ENCODE measurements at regions not wholly inside any gene's neighbourhood (a gene's known extent, or its start where the extent isn't known, plus 50 kb on each side); places are given as distances from the start of the nearest gene placed in this dataset.

DNA sequence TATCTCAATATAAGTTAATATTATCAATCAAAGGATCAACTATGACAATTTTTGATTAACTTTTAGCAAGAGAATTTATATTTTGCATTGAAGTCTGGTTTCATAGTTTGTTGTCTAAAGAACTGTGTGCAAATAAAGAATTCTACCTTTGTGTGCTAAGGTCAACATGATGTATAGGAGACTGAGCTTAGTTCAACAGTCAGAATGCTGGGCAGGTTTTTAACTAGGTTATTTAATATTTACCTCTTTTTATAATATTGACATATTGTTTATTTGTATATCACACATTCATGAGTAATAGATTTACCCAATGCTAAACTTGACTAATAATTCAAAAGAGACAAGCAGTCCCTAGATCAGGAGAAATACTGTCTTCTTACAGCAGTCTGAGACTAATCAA, 831.4 kb downstream of the DSC3 start:
- TF ChIP-seq, protein P1, sequence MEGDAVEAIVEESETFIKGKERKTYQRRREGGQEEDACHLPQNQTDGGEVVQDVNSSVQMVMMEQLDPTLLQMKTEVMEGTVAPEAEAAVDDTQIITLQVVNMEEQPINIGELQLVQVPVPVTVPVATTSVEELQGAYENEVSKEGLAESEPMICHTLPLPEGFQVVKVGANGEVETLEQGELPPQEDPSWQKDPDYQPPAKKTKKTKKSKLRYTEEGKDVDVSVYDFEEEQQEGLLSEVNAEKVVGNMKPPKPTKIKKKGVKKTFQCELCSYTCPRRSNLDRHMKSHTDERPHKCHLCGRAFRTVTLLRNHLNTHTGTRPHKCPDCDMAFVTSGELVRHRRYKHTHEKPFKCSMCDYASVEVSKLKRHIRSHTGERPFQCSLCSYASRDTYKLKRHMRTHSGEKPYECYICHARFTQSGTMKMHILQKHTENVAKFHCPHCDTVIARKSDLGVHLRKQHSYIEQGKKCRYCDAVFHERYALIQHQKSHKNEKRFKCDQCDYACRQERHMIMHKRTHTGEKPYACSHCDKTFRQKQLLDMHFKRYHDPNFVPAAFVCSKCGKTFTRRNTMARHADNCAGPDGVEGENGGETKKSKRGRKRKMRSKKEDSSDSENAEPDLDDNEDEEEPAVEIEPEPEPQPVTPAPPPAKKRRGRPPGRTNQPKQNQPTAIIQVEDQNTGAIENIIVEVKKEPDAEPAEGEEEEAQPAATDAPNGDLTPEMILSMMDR (IDR thresholded peaks at IDR 0.05; ENCODE audit: insufficient read depth, low read length, poor library complexity, severe bottlenecking): no peak
- no peak for DNase-seq (ENCODE audit: extremely low read depth, insufficient read length)
- Histone ChIP-seq H3K27me3 (replicated peaks; ENCODE audit: control insufficient read depth, insufficient read depth, low read length) (no peaks in the 10 kb centered on the region), H3K36me3 (ENCODE audit: control insufficient read depth, insufficient read depth, low read length) (no peaks in the 10 kb centered on the region), H3K4me3 (replicated peaks; ENCODE audit: low read depth, low read length) (no peak overlapping the region)

DNA sequence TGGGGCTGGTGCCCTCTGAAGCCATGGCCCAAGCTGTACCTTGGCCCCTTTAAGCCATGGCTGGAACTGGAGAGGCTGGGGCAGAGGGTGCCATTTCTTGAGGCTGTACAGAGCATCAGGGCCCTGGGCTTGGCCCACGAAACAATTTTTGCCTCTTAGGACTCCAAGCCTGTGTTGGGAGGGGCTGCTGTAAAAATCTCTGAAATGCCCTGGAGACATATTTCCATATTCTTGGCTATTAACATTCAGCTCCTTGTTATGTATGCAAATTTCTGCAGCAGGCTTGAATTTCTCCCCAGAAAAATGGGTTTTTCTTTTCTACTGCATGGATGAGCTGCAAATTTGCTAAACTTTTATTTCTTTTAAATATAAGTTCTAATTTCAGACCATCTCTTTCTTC, 834.0 kb downstream of the DSC3 start:
- no peak for DNase-seq (ENCODE audit: extremely low read depth, insufficient read length)
- Histone ChIP-seq H3K4me3 (replicated peaks; ENCODE audit: low read depth, low read length) (no peak overlapping the region), H3K27me3 (replicated peaks; ENCODE audit: control insufficient read depth, insufficient read depth, low read length) (no peaks in the 10 kb centered on the region), H3K36me3 (ENCODE audit: control insufficient read depth, insufficient read depth, low read length) (no peaks in the 10 kb centered on the region)
- TF ChIP-seq, protein P1 (IDR thresholded peaks at IDR 0.05; ENCODE audit: insufficient read depth, low read length, poor library complexity, severe bottlenecking): no peak

- no peak for DNase-seq (ENCODE audit: extremely low read depth, insufficient read length)
These were observed 850.3 kb downstream of the DSC3 start for GRCh38 chr18:30192216-30192615.

DNA sequence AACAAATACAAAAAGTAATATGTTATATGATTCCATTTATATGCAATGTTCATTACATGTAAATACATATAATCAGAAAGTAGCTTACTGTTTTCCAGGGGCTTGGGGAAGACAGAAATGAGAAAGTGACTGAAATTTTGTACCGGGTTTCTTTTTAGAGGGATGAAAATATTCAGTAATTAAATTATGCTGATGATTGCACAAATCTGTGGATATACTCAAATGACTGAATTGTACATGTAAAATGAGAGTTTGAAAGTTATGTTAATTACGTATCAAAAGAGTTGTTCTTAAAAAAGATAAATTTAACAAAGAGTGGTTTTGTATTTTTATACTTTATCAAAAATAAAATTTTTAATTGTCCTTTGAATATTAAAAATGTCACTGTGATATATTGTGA, 856.3 kb downstream of the DSC3 start:
- Histone ChIP-seq H3K27me3 (replicated peaks; ENCODE audit: control insufficient read depth, insufficient read depth, low read length) (no peaks in the 10 kb centered on the region), H3K36me3 (ENCODE audit: control insufficient read depth, insufficient read depth, low read length) (no peaks in the 10 kb centered on the region), H3K4me3 (replicated peaks; ENCODE audit: low read depth, low read length) (no peak overlapping the region)
- no peak for DNase-seq (ENCODE audit: extremely low read depth, insufficient read length)
- TF ChIP-seq, protein P1 (IDR thresholded peaks at IDR 0.05; ENCODE audit: insufficient read depth, low read length, poor library complexity, severe bottlenecking): no peak

More at GRCh38 chr18:30192216-30192615, 850.3 kb downstream of the DSC3 start:
- Histone ChIP-seq H3K27me3 (replicated peaks; ENCODE audit: control insufficient read depth, insufficient read depth, low read length) (no peaks in the 10 kb centered on the region), H3K36me3 (ENCODE audit: control insufficient read depth, insufficient read depth, low read length) (no peaks in the 10 kb centered on the region), H3K4me3 (replicated peaks; ENCODE audit: low read depth, low read length) (no peak overlapping the region)
- TF ChIP-seq, protein P1 (IDR thresholded peaks at IDR 0.05; ENCODE audit: insufficient read depth, low read length, poor library complexity, severe bottlenecking): no peak

GRCh38 chr18:30177056-30177455, 865.5 kb downstream of the DSC3 start:
- H3K27me3 ChIP-seq (replicated peaks; ENCODE audit: control insufficient read depth, insufficient read depth, low read length): no peaks in the 10 kb centered on the region
- no peak overlapping the region for H3K4me3 ChIP-seq (replicated peaks; ENCODE audit: low read depth, low read length)
- no peaks in the 10 kb centered on the region for H3K36me3 ChIP-seq (ENCODE audit: control insufficient read depth, insufficient read depth, low read length)
- DNase-seq (ENCODE audit: extremely low read depth, insufficient read length): no peak
- TF ChIP-seq, protein P1 (IDR thresholded peaks at IDR 0.05; ENCODE audit: insufficient read depth, low read length, poor library complexity, severe bottlenecking): no peak

DNA sequence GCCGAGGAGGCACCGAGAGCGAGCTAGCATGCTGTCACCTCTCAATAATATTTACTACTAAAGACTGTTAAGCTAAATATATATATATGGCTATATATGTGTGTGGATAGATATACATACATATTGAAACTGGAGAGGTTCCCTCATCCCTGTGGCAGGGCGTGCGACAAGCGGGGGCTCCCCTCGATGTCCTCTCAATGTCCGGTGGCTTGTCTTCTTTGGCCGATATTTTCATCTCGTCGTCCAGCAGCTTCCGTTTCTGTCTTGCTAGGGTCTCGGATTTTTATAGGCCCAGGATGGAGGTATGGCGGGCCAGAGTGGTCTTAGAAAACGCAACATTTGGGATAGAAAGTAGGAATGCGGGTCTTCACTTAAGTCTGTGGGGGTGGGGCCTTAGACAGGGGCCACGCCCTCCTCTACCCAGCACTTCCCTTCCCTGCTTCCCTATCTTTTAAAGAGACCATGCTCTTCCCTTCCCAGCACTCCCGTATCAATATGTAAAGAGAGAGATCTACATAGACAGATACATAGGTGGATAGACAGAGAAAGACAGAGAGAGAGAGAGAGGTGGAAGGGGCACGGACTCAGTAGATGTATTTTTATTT, 866.8 kb downstream of the DSC3 start:
- Histone ChIP-seq H3K27me3 (replicated peaks; ENCODE audit: control insufficient read depth, insufficient read depth, low read length) (no peaks in the 10 kb centered on the region), H3K36me3 (ENCODE audit: control insufficient read depth, insufficient read depth, low read length) (no peaks in the 10 kb centered on the region), H3K4me3 (replicated peaks; ENCODE audit: low read depth, low read length) (no peak overlapping the region)
- TF ChIP-seq, protein P1 (IDR thresholded peaks at IDR 0.05; ENCODE audit: insufficient read depth, low read length, poor library complexity, severe bottlenecking): no peak
- no peak for DNase-seq (ENCODE audit: extremely low read depth, insufficient read length)
